Ishikawa (cell line): ENCODE measurements at regions not wholly inside any gene's neighbourhood (a gene's known extent, or its start where the extent isn't known, plus 50 kb on each side); places are given as distances from the start of the nearest gene placed in this dataset.

Experiments
- CEBPB ChIP-seq: IDR thresholded peaks from 2 replicates; pipeline ENCODE4 v1.6.1; 2012
- CREB1 ChIP-seq: IDR thresholded peaks from 2 replicates; pipeline ENCODE4 v1.6.1; 2012; ENCODE audit warnings: low read depth
- EGR1 ChIP-seq: IDR thresholded peaks from 2 replicates; pipeline ENCODE4 v1.6.1; 2012
- EP300 ChIP-seq: IDR thresholded peaks from 2 replicates; pipeline ENCODE4 v1.6.1; 2012; ENCODE audit warnings: borderline replicate concordance
- FOXM1 ChIP-seq: IDR thresholded peaks from 2 replicates; pipeline ENCODE4 v1.6.1; 2012; ENCODE audit warnings: low read depth, borderline replicate concordance
- NFIC ChIP-seq: IDR thresholded peaks from 2 replicates; pipeline ENCODE4 v1.6.1; 2012
- RAD21 ChIP-seq: IDR thresholded peaks from 2 replicates; pipeline ENCODE4 v1.6.1; 2012; ENCODE audit warnings: low read depth
- TAF1 ChIP-seq: IDR thresholded peaks from 2 replicates; pipeline ENCODE4 v1.6.1; 2012; ENCODE audit warnings: low read depth, mild to moderate bottlenecking
- TCF12 ChIP-seq: IDR thresholded peaks from 2 replicates; pipeline ENCODE4 v1.6.1; 2012; ENCODE audit warnings: low read depth
- TEAD4 ChIP-seq: IDR thresholded peaks from 2 replicates; pipeline ENCODE4 v1.6.1; 2012
- YY1 ChIP-seq: IDR thresholded peaks from 2 replicates; pipeline ENCODE4 v1.6.1; 2012; ENCODE audit warnings: low read depth
- ZBTB7A ChIP-seq: IDR thresholded peaks from 2 replicates; pipeline ENCODE4 v1.6.1; 2012; ENCODE audit warnings: low read depth
- TF ChIP-seq, protein P1 (sequence below): IDR thresholded peaks from 2 replicates; pipeline ENCODE4 v1.6.1; 2012; ENCODE audit warnings: low read depth, mild to moderate bottlenecking
- TF ChIP-seq, protein P2 (sequence below): IDR thresholded peaks from 2 replicates; pipeline ENCODE4 v1.6.1; 2012
- TF ChIP-seq, protein P3 (sequence below): IDR thresholded peaks from 2 replicates; pipeline ENCODE4 v1.6.1; 2012

DNA sequence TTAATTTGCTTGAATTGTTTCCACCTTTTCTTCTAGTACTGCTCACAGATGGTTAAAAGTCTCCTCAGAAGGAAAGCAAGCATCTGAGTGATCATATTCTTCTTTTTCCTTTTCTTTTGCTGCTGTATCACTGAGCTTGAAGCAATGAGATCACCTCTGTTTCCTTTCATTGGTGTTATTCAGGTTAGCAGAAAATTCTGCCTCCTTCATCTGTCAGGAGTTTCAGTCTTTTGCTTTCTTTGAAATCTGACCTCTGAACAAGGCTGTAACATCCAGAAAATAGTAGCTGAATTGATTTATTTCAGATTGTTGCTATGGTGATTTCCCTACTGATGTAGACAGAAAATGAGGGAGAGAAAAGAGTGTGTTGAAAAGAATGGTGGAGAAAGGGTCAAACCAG, 343.0 kb downstream of the MFSD1 start:
- no peak for TF ChIP-seq NFIC

DNA sequence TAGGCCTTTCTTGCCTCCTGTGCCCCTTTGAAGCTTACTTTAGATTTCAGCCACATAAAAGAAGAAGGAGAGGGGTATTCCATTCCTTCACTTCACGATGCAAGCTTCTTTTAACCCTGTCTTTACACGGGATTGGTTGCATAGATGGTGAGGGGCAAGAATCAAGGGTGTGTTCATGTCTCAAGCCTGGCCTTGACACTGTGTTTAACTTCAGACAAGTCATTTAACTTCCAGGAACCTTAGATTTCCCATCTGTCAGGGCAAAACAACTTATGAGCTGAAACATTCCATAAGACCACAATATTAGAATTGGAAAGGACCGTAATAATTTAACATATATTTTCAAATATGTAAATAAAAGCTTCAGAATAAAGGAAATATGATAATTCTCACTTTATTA, 344.5 kb downstream of the MFSD1 start:
- TF ChIP-seq, protein P1, sequence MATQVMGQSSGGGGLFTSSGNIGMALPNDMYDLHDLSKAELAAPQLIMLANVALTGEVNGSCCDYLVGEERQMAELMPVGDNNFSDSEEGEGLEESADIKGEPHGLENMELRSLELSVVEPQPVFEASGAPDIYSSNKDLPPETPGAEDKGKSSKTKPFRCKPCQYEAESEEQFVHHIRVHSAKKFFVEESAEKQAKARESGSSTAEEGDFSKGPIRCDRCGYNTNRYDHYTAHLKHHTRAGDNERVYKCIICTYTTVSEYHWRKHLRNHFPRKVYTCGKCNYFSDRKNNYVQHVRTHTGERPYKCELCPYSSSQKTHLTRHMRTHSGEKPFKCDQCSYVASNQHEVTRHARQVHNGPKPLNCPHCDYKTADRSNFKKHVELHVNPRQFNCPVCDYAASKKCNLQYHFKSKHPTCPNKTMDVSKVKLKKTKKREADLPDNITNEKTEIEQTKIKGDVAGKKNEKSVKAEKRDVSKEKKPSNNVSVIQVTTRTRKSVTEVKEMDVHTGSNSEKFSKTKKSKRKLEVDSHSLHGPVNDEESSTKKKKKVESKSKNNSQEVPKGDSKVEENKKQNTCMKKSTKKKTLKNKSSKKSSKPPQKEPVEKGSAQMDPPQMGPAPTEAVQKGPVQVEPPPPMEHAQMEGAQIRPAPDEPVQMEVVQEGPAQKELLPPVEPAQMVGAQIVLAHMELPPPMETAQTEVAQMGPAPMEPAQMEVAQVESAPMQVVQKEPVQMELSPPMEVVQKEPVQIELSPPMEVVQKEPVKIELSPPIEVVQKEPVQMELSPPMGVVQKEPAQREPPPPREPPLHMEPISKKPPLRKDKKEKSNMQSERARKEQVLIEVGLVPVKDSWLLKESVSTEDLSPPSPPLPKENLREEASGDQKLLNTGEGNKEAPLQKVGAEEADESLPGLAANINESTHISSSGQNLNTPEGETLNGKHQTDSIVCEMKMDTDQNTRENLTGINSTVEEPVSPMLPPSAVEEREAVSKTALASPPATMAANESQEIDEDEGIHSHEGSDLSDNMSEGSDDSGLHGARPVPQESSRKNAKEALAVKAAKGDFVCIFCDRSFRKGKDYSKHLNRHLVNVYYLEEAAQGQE, result no peak
- TF ChIP-seq RAD21, result no peak

DNA sequence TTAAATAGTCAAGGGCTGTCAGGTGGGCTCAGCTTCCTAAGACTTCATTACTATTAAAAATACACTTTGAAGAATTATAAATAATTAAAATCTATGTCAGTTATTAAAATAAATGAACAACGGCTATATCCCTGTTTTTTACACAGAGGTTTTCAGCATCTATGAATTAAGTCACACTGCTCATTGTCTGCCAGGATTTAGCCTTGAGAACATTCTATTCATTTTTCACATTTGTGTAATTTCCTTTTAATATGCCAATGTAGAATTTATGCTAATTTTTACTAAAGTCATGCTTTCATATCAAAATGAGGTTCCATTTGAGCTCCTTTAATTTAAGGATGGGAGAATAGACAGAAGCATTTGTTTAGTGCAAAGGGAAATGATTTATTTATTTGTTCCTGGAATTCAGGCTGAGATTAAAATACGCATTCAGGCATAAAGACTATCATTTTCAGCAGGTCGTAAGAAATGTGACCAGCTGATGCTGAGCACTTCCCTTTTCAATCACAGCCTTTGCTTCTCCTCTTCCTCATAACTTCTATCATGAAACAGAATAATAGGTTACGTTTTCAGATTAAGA, 345.1 kb downstream of the MFSD1 start:
- TF ChIP-seq EGR1 (no peak), CEBPB (no peak), RAD21 (no peak), TCF12 (no peak), TEAD4 (no peak), NFIC (no peak), EP300 (no peak), TAF1 (no peak), CREB1 (no peak), YY1 (no peak), ZBTB7A (no peak)
- TF ChIP-seq, protein P2, sequence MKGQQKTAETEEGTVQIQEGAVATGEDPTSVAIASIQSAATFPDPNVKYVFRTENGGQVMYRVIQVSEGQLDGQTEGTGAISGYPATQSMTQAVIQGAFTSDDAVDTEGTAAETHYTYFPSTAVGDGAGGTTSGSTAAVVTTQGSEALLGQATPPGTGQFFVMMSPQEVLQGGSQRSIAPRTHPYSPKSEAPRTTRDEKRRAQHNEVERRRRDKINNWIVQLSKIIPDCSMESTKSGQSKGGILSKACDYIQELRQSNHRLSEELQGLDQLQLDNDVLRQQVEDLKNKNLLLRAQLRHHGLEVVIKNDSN, result no peak
- TF ChIP-seq, protein P3, sequence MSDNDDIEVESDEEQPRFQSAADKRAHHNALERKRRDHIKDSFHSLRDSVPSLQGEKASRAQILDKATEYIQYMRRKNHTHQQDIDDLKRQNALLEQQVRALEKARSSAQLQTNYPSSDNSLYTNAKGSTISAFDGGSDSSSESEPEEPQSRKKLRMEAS, result no peak

DNA sequence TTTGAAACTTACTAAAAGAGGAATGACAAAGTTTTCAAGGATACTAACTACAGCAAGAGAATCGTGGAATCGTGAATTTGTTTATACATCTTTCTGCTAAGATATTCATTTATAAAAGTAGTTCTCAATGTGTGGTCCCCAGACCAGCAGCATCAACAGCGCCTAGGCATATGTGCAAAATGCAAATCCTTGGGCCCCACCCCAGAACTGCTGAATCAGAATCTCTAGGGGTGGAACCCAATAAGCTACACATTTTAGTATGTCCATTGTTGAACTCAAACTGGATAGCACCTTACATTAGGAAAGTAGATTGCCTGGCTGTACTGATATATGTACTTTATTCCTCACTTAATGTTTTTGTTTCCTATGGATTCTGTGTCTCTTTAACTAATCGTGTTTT, 346.0 kb downstream of the MFSD1 start:
- TF ChIP-seq CREB1 (no peak), ZBTB7A (no peak), EP300 (no peak), YY1 (no peak), NFIC (no peak), TEAD4 (no peak), EGR1 (no peak), RAD21 (no peak), CEBPB (no peak), TCF12 (no peak)
- TF ChIP-seq, protein P1, result no peak
- TF ChIP-seq, protein P3, result no peak

DNA sequence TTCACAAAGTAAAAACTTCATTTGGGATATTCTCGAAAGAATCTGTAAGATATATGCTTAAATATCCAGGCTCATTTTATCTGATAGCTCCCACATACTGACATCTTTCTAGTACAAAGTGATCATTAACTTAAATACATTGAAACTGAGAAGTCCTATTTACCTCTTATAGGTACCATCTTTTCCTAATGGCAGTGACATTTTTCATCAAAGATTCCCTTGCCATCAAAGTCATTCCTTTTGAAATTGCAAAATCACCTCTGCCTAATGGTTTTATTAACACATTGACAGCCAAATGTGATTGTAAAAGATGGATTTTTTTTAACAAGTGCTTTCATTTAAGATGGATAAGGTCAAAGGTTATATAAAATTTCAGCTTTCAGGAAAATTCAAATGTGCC, 346.6 kb downstream of the MFSD1 start:
- TF ChIP-seq RAD21 (no peak), CREB1 (no peak), CEBPB (no peak), ZBTB7A (no peak), TCF12 (no peak), EP300 (no peak), YY1 (no peak)

DNA sequence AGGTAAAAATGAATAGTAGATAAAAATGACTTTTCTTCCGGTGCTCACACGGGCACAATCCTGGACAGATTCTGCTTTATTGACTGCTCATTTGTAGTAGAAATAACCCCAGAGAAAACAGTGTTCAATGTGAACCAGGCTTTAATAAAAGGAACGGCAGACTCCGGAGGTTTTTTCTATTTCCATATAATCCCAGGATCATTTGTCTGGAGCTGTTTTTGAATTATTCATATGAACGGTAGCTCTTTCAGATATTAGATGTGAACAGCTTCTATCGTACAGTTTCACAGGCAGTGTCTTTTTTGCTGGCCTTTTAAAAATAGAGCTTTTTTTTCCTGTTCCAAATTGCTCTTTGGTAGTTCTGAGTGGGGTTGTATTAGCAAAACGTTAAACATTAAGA, 347.3 kb downstream of the MFSD1 start:
- TF ChIP-seq, protein P3, result no peak
- no peak for TF ChIP-seq CREB1
- TF ChIP-seq NFIC, result no peak
- TF ChIP-seq EP300, result no peak
- TF ChIP-seq TCF12, result no peak
- TF ChIP-seq YY1, result no peak
- no peak for TF ChIP-seq RAD21
- TF ChIP-seq TAF1, result no peak
- TF ChIP-seq FOXM1, result no peak
- TF ChIP-seq, protein P2, result no peak
- TF ChIP-seq, protein P1, result no peak
